ENCODE measurements at regions not wholly inside any gene's neighbourhood (a gene's known extent, or its start where the extent isn't known, plus 50 kb on each side); places are given as distances from the start of the nearest gene placed in this dataset.
A peak's percentile ranks its signal among the peaks of the same experiment; 100 is the strongest.

GRCh38 chr10:28801869-28802268 is 124.5 kb downstream of the BAMBI start:
- H3K27me3 ChIP-seq, result no peaks in the 10 kb centered on the region
- DNase-seq, result no peak
- intact Hi-C loops (cut with DNase I; ENCODE audit: low total_unique reads), result no loop called here
- WGBS, 2 donors, result 88 to 94% methylated on average over 1 of the region's 1 CpG
- no peak overlapping the region for H3K27ac ChIP-seq
- H3K36me3 ChIP-seq (ENCODE audit: low read depth, missing control alignments), result no peaks in the 10 kb centered on the region
- no peaks in the 10 kb centered on the region for H3K4me1 ChIP-seq
- no peaks in the 10 kb centered on the region for H3K9me3 ChIP-seq
- TF ChIP-seq CTCF (IDR thresholded peaks at IDR 0.05), result no peak
- no peak for TF ChIP-seq POLR2A (IDR thresholded peaks at IDR 0.05)
- no peak overlapping the region for H3K4me3 ChIP-seq

- no peaks in the 10 kb centered on the region for H3K36me3 ChIP-seq (ENCODE audit: low read depth, missing control alignments)
- peaks cover 14% of the 10 kb centered on the region for H3K4me1 ChIP-seq
- intact Hi-C loops (cut with DNase I; ENCODE audit: low total_unique reads), result no loop called here
- H3K27me3 ChIP-seq, result no peaks in the 10 kb centered on the region
- DNase-seq, result no peak
- WGBS, 2 donors, result 81 to 100% methylated on average over 1 of the region's 1 CpG
- H3K4me3 ChIP-seq, result no peak overlapping the region
- no peaks in the 10 kb centered on the region for H3K9me3 ChIP-seq
- TF ChIP-seq CTCF (IDR thresholded peaks at IDR 0.05), result no peak
- no peak for TF ChIP-seq POLR2A (IDR thresholded peaks at IDR 0.05)
- no peak overlapping the region for H3K27ac ChIP-seq
Measured at GRCh38 chr10:28805390-28805789, 128.1 kb downstream of the BAMBI start.

GRCh38 chr10:28806488-28806941 is 129.2 kb downstream of the BAMBI start:
- Histone ChIP-seq H3K27ac (peak overlapping the region in 1 of 2 donors; percentile 48), H3K27me3 (no peaks in the 10 kb centered on the region), H3K9me3 (no peaks in the 10 kb centered on the region), H3K4me1 (peaks cover 16% of the 10 kb centered on the region), H3K4me3 (no peak overlapping the region), H3K36me3 (ENCODE audit: low read depth, missing control alignments) (no peaks in the 10 kb centered on the region)
- TF ChIP-seq CTCF (IDR thresholded peaks at IDR 0.05) (no peak), POLR2A (IDR thresholded peaks at IDR 0.05) (no peak)
- DNase-seq, result no peak
- 34 to 47% methylated on average over 5 of the region's 5 CpGs for WGBS, 2 donors
- intact Hi-C loops (cut with DNase I; ENCODE audit: low total_unique reads), result no loop called here

GRCh38 chr10:28806951-28807759 is 129.8 kb downstream of the BAMBI start:
- Histone ChIP-seq H3K27ac (peak overlapping the region; percentile 34 to 48), H3K4me3 (no peak overlapping the region), H3K36me3 (ENCODE audit: low read depth, missing control alignments) (no peaks in the 10 kb centered on the region), H3K9me3 (no peaks in the 10 kb centered on the region), H3K4me1 (peaks cover 16% of the 10 kb centered on the region), H3K27me3 (no peaks in the 10 kb centered on the region)
- intact Hi-C loops (cut with DNase I; ENCODE audit: low total_unique reads), result no loop called here
- no peak for DNase-seq
- no peak for TF ChIP-seq CTCF (IDR thresholded peaks at IDR 0.05)
- TF ChIP-seq POLR2A (IDR thresholded peaks at IDR 0.05), result no peak
- 18% methylated on average over 8 of the region's 8 CpGs for WGBS, 2 donors
